ENCODE measurements at regions not wholly inside any gene's neighbourhood (a gene's known extent, or its start where the extent isn't known, plus 50 kb on each side); places are given as distances from the start of the nearest gene placed in this dataset.

DNA sequence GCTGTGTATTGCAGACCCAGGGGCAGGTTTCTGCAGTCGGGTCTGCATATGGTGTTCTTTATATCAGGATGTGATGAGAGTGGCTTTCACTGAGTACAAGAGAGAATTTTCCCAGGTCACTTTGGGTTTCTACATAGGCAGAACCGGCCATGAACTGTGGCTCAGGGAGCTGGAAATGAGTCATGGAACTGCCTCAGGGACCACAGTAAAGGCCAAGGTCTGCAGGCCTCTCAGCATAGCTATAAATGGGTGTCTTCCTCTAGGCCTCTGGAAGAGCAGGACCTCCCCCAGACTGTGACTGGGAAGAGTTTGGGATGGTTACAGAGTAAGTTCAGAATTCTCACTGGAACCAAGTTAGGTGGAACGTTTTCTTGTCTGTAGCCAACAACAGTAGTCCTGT is 51.8 kb upstream of the ZNF681 start:
- H3K4me3 ChIP-seq (ENCODE audit: low read depth, low read length) = no peak overlapping the region
- no peak for DNase-seq (ENCODE audit: low read depth)
- in situ Hi-C loops (cut with HindIII; ENCODE audit: low sequenced_read_pairs) = no loop called here
- TF ChIP-seq, protein P1, sequence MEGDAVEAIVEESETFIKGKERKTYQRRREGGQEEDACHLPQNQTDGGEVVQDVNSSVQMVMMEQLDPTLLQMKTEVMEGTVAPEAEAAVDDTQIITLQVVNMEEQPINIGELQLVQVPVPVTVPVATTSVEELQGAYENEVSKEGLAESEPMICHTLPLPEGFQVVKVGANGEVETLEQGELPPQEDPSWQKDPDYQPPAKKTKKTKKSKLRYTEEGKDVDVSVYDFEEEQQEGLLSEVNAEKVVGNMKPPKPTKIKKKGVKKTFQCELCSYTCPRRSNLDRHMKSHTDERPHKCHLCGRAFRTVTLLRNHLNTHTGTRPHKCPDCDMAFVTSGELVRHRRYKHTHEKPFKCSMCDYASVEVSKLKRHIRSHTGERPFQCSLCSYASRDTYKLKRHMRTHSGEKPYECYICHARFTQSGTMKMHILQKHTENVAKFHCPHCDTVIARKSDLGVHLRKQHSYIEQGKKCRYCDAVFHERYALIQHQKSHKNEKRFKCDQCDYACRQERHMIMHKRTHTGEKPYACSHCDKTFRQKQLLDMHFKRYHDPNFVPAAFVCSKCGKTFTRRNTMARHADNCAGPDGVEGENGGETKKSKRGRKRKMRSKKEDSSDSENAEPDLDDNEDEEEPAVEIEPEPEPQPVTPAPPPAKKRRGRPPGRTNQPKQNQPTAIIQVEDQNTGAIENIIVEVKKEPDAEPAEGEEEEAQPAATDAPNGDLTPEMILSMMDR (IDR thresholded peaks at IDR 0.05; ENCODE audit: low read depth, low read length, missing control alignments) = no peak

All from astrocyte of the cerebellum (primary cell).